GM12878 (cell line): ENCODE measurements at regions not wholly inside any gene's neighbourhood (a gene's known extent, or its start where the extent isn't known, plus 50 kb on each side); places are given as distances from the start of the nearest gene placed in this dataset.

Experiments used
- ATAC-seq: fragments of 200-7000 bp; cut with Tn5 transposase; 3 replicates; pipeline ENCODE4 v1.9.1; 2020; ENCODE audit warnings: mild to moderate bottlenecking, moderate library complexity
- BruUV-seq: library from RNA; stranded (reverse); fragments of 400-500 nt; replicated peaks from 2 replicates; lab custom pipeline; 2021; lab: Mats Ljungman, UMichigan
- CTCF ChIA-PET: fragments of 300-600 bp; sonication (Branson Sonifier 250); formaldehyde crosslinking; extraction: SDS; loops from one replicate; lab custom pipeline; 2021; ENCODE audit warnings: inconsistent platforms; lab: Yijun Ruan, JAX
- POLR2A ChIA-PET: fragments of 350-600 bp; formaldehyde crosslinking; extraction: SDS; loops from one replicate; lab custom pipeline; 2021; ENCODE audit warnings: inconsistent platforms; lab: Charles Lee
- RAD21 ChIA-PET: fragments of 300-600 bp; sonication (Branson Sonifier 250); formaldehyde crosslinking; loops from one replicate; lab custom pipeline; 2023; ENCODE audit warnings: antibody characterized with exemption; ENCODE audit not compliant: unreplicated experiment; lab: Charles Lee
- SMC1A ChIA-PET: fragments of 300-600 bp; sonication (Branson Sonifier 250); formaldehyde crosslinking; loops from one replicate; lab custom pipeline; 2023; ENCODE audit not compliant: unreplicated experiment, uncharacterized antibody; lab: Charles Lee
- DNase-seq: peaks from one replicate; pipeline ENCODE4 v3.0.0-alpha.2; 2011; ENCODE audit warnings: low read depth, low spot score
- FAIRE-seq: peaks from 3 replicates; lab custom pipeline; 2011; peaks lifted over from hg19 to GRCh38; lab: Jason Lieb, UNC
- H2AFZ ChIP-seq: 2 replicates; pipeline ENCODE4 v1.6.0; 2011; ENCODE audit warnings: low read depth, low read length, control low read depth; ENCODE audit not compliant: control insufficient read depth
- H3K27ac ChIP-seq: 2 replicates; pipeline ENCODE4 v1.5.1; 2011; ENCODE audit warnings: control low read depth; ENCODE audit not compliant: control insufficient read depth, insufficient read depth
- H3K27me3 ChIP-seq, 2 experiments: replicated peaks in 1 of 2; 2 replicates each; pipeline versions ENCODE4 v1.6.0 to v1.6.1; 2011; ENCODE audit warnings: low read length in 1 of 2; ENCODE audit not compliant: control insufficient read depth in 2 of 2, insufficient read depth in 2 of 2
- H3K36me3 ChIP-seq, 2 experiments: 2 replicates each; pipeline ENCODE4 v1.5.1; 2011; ENCODE audit warnings: low read length in 1 of 2; ENCODE audit not compliant: control insufficient read depth in 2 of 2, insufficient read depth in 2 of 2
- H3K4me1 ChIP-seq: 2 replicates; pipeline ENCODE4 v1.6.1; 2011; ENCODE audit warnings: mild to moderate bottlenecking, low read length, moderate library complexity, mixed read lengths; ENCODE audit not compliant: control insufficient read depth, insufficient read depth
- H3K4me2 ChIP-seq: 2 replicates; pipeline ENCODE4 v1.6.0; 2011; ENCODE audit warnings: control low read depth; ENCODE audit not compliant: control insufficient read depth, insufficient read depth
- H3K4me3 ChIP-seq: fragments of 200-600 bp; sonication (generic); 2 replicates; pipeline ENCODE4 v1.5.1; 2016
- H3K79me2 ChIP-seq: 2 replicates; pipeline ENCODE4 v1.6.0; 2011; ENCODE audit warnings: low read length; ENCODE audit not compliant: control insufficient read depth, insufficient read depth
- H3K9ac ChIP-seq: 2 replicates; pipeline ENCODE4 v1.8.0; 2011; ENCODE audit warnings: low read length, control low read depth, mixed read lengths; ENCODE audit not compliant: control insufficient read depth, insufficient read depth
- H3K9me3 ChIP-seq: replicated peaks from 3 replicates; pipeline ENCODE4 v1.5.1; 2011; ENCODE audit warnings: mild to moderate bottlenecking, low read length; ENCODE audit not compliant: control insufficient read depth, insufficient read depth
- H4K20me1 ChIP-seq: 2 replicates; pipeline ENCODE4 v1.6.0; 2011; ENCODE audit not compliant: control insufficient read depth, insufficient read depth
- BCLAF1 ChIP-seq: fragments of 450-650 bp; IDR thresholded peaks from 2 replicates; pipeline ENCODE4 v1.6.1; 2017; ENCODE audit warnings: antibody characterized with exemption, mild to moderate bottlenecking, moderate library complexity
- BRCA1 ChIP-seq: IDR thresholded peaks from 2 replicates; pipeline ENCODE4 v1.6.1; 2011; ENCODE audit warnings: low read depth, low read length, improper control_type of control experiment
- EP300 ChIP-seq, 2 experiments: fragments of 150-350 bp in 1 of 2; IDR thresholded peaks; 2 replicates each; pipeline ENCODE4 v1.6.1; 2011 to 2012; ENCODE audit warnings: low read depth in 2 of 2, low read length in 2 of 2, borderline replicate concordance in 1 of 2, improper control_type of control experiment in 1 of 2, inconsistent platforms in 1 of 2; ENCODE audit not compliant: control insufficient read depth in 1 of 2
- ESRRA ChIP-seq: IDR thresholded peaks from 2 replicates; pipeline ENCODE4 v1.6.1; 2012; ENCODE audit warnings: mild to moderate bottlenecking, low read length, improper control_type of control experiment
- KLF5 ChIP-seq: fragments of 450-650 bp; IDR thresholded peaks from 2 replicates; pipeline ENCODE4 v1.6.1; 2014; ENCODE audit warnings: mild to moderate bottlenecking; ENCODE audit not compliant: partially characterized antibody
- MEF2B ChIP-seq: fragments of 450-650 bp; IDR thresholded peaks from 2 replicates; pipeline ENCODE4 v1.6.1; 2018; ENCODE audit warnings: mild to moderate bottlenecking, moderate library complexity; ENCODE audit not compliant: partially characterized antibody, poor library complexity, severe bottlenecking
- RCOR1 ChIP-seq: conservative IDR thresholded peaks from 2 replicates; pipeline ENCODE4 v1.6.1; 2012; ENCODE audit warnings: low read depth, low read length, improper control_type of control experiment
- RUNX3 ChIP-seq: IDR thresholded peaks from 2 replicates; pipeline ENCODE4 v1.6.1; 2012; ENCODE audit warnings: low read length, inconsistent platforms
- SMAD5 ChIP-seq: IDR thresholded peaks from 2 replicates; pipeline ENCODE4 v1.6.1; 2016; ENCODE audit warnings: antibody characterized with exemption, low read depth
- TARDBP ChIP-seq: IDR thresholded peaks from 2 replicates; pipeline ENCODE4 v1.6.1; 2016; ENCODE audit warnings: borderline replicate concordance
- ZBTB40 ChIP-seq: fragments of 450-650 bp; IDR thresholded peaks from 2 replicates; pipeline ENCODE4 v1.6.1; 2016; ENCODE audit warnings: mild to moderate bottlenecking, moderate library complexity, borderline replicate concordance
- WGBS: methylation state at CpG from one replicate; pipeline ENCODE4 v1.1.6; 2016; ENCODE audit warnings: low lambda C conversion rate; ENCODE audit not compliant: insufficient replicate concordance, insufficient coverage; ENCODE audit errors: missing lambda C conversion rate; 5-methylcytosine and 5-hydroxymethylcytosine counted together
- in situ Hi-C: fragments of 300-500 bp; cut with MboI; formaldehyde crosslinking; loops from 9 replicates; pipeline ENCODE4 v1.14.3; 2018; ENCODE audit warnings: mixed read lengths
- intact Hi-C: fragments of 100-400 bp; cut with micrococcal nuclease; formaldehyde crosslinking; loops from one replicate; pipeline ENCODE4 v1.14.2; 2022; ENCODE audit not compliant: unreplicated experiment
- TF ChIP-seq, protein P1 (sequence below): fragments of 450-650 bp; IDR thresholded peaks from 2 replicates; pipeline ENCODE4 v1.6.1; 2017; ENCODE audit warnings: mild to moderate bottlenecking, moderate library complexity

DNA sequence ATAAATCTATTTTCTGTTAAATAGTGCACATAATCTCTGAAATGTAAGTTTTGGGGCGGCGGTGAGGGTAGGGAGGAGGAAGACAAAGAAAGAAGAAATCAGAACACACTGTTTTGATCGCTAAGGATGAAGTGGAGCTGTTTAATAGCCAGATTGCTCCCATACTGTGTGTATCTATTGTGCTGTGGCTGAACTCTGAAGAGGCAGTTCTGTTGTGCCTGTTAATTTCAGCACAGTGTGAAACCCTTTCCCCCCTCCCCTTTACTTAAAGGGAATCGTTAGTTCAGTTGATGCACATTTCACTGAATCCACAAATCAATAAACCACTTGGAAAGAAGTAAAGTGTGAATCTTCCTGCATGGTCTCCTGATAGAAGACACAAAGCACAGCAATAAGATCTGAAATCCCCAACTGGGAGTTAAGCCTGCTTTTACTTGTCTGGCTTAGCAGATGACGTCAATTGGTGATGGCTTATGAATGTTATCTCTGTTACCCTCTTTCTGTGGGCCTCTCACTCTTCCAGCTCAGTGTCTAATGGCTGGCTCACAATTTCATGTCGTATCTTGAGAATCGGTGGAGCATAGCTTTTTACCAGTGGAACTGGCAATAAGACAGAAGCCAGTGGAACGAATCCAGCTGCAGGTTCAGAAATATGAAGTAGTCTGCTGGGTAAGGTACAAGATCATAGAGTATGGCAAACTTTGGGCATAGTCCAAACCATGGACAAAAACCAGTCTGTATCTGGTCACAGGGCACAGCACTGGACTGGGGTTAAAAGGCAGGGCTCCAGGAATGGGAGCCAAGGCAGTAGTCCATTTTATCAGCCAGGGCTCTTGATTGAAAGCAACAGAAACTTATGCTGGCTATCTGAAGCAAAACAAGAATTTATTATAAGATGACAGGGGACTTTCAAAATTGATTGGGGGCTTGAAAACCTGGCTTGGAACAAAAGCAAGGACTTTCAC is 413.5 kb upstream of the SEL1L start:
- ATAC-seq (no peak), FAIRE-seq (no peak), DNase-seq (no peak)
- ChIA-PET CTCF (no interaction called here), SMC1A (no interaction called here), RAD21 (no interaction called here), POLR2A (no interaction called here)
- Histone ChIP-seq H3K4me2 (no peak overlapping the region), H3K79me2 (no peaks in the 10 kb centered on the region), H3K4me1 (no peaks in the 10 kb centered on the region), H3K27me3 (no peaks in the 10 kb centered on the region), H2AFZ (no peak overlapping the region), H3K9me3 (no peaks in the 10 kb centered on the region), H3K4me3 (no peak overlapping the region), H3K9ac (no peak overlapping the region), H4K20me1 (no peaks in the 10 kb centered on the region), H3K36me3 (no peaks in the 10 kb centered on the region), H3K27ac (no peak overlapping the region)
- intact Hi-C loops (loop anchor here (2.0 kb wide), 1 partner anchor 62 kb away; no protein-coding TSS in a partner anchor), in situ Hi-C loops (no loop called here)
- 39% methylated on average over 8 of the region's 8 CpGs for WGBS
- BruUV-seq: no TSS peak
- no peak for TF ChIP-seq SMAD5
- no peak for TF ChIP-seq ESRRA
- no peak for TF ChIP-seq RCOR1
- no peak for TF ChIP-seq RUNX3
- no peak for TF ChIP-seq ZBTB40
- TF ChIP-seq EP300 (IDR thresholded peaks at IDR 0.05; ENCODE audit: borderline replicate concordance in 1 of 2, control insufficient read depth in 1 of 2, low read depth in 2 of 2, low read length in 2 of 2): no peak
- no peak for TF ChIP-seq BRCA1
- no peak for TF ChIP-seq BCLAF1
- no peak for TF ChIP-seq TARDBP
- no peak for TF ChIP-seq MEF2B
- no peak for TF ChIP-seq KLF5
- TF ChIP-seq, protein P1, sequence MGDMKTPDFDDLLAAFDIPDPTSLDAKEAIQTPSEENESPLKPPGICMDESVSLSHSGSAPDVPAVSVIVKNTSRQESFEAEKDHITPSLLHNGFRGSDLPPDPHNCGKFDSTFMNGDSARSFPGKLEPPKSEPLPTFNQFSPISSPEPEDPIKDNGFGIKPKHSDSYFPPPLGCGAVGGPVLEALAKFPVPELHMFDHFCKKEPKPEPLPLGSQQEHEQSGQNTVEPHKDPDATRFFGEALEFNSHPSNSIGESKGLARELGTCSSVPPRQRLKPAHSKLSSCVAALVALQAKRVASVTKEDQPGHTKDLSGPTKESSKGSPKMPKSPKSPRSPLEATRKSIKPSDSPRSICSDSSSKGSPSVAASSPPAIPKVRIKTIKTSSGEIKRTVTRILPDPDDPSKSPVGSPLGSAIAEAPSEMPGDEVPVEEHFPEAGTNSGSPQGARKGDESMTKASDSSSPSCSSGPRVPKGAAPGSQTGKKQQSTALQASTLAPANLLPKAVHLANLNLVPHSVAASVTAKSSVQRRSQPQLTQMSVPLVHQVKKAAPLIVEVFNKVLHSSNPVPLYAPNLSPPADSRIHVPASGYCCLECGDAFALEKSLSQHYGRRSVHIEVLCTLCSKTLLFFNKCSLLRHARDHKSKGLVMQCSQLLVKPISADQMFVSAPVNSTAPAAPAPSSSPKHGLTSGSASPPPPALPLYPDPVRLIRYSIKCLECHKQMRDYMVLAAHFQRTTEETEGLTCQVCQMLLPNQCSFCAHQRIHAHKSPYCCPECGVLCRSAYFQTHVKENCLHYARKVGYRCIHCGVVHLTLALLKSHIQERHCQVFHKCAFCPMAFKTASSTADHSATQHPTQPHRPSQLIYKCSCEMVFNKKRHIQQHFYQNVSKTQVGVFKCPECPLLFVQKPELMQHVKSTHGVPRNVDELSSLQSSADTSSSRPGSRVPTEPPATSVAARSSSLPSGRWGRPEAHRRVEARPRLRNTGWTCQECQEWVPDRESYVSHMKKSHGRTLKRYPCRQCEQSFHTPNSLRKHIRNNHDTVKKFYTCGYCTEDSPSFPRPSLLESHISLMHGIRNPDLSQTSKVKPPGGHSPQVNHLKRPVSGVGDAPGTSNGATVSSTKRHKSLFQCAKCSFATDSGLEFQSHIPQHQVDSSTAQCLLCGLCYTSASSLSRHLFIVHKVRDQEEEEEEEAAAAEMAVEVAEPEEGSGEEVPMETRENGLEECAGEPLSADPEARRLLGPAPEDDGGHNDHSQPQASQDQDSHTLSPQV: no peak
